ENCODE measurements at regions not wholly inside any gene's neighbourhood (a gene's known extent, or its start where the extent isn't known, plus 50 kb on each side); places are given as distances from the start of the nearest gene placed in this dataset.

DNA sequence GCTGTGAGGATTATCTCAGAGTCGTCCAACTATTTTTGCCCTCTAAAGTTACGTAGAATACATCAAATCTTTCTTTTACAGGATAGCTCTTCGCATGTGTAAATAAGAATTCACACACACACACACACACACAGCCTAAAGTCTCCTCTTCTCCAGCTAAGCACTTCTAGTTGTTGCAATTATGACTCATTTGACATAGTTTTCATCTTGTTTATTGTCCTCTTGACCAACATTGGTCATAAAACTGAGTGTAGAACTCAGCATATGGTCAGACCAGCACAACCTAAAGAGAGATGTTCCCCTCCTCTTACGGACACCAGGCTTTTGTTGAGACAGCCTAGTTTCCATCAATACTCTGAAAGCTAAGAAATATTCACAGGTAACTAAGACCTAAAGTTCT, 234.2 kb downstream of the BLID start:
- TF ChIP-seq, protein P1, sequence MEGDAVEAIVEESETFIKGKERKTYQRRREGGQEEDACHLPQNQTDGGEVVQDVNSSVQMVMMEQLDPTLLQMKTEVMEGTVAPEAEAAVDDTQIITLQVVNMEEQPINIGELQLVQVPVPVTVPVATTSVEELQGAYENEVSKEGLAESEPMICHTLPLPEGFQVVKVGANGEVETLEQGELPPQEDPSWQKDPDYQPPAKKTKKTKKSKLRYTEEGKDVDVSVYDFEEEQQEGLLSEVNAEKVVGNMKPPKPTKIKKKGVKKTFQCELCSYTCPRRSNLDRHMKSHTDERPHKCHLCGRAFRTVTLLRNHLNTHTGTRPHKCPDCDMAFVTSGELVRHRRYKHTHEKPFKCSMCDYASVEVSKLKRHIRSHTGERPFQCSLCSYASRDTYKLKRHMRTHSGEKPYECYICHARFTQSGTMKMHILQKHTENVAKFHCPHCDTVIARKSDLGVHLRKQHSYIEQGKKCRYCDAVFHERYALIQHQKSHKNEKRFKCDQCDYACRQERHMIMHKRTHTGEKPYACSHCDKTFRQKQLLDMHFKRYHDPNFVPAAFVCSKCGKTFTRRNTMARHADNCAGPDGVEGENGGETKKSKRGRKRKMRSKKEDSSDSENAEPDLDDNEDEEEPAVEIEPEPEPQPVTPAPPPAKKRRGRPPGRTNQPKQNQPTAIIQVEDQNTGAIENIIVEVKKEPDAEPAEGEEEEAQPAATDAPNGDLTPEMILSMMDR (IDR thresholded peaks at IDR 0.05; ENCODE audit: insufficient read depth, low read depth, low read length) = no peak
- TF ChIP-seq EZH2 (IDR thresholded peaks at IDR 0.05; ENCODE audit: insufficient read depth, low read length) = no peak

Data from astrocyte (in vitro differentiated cells and primary cell).